Progenitor cell of endocrine pancreas (in vitro differentiated cells): ENCODE measurements at regions not wholly inside any gene's neighbourhood (a gene's known extent, or its start where the extent isn't known, plus 50 kb on each side); places are given as distances from the start of the nearest gene placed in this dataset.
A peak's percentile ranks its signal among the peaks of the same experiment; 100 is the strongest.

ENCODE experiments used
- DNase-seq: peaks from one replicate; pipeline ENCODE4 v3.0.0; 2021; ENCODE audit warnings: low spot score; ENCODE audit not compliant: unreplicated experiment
- H3K27ac Mint-ChIP-seq: 2 replicates; pipeline ENCODE4 v1.8.0; 2021; ENCODE audit warnings: mild to moderate bottlenecking, moderate library complexity, mixed read lengths
- H3K27me3 Mint-ChIP-seq: 2 replicates; pipeline ENCODE4 v1.8.0; 2021; ENCODE audit warnings: mixed read lengths
- H3K36me3 Mint-ChIP-seq: 2 replicates; pipeline ENCODE4 v1.8.0; 2022; ENCODE audit warnings: mixed read lengths; ENCODE audit not compliant: insufficient read depth
- H3K4me1 Mint-ChIP-seq: 2 replicates; pipeline ENCODE4 v1.8.0; 2021; ENCODE audit warnings: low read depth, mixed read lengths
- H3K4me3 Mint-ChIP-seq: 2 replicates; pipeline ENCODE4 v1.8.0; 2021; ENCODE audit warnings: low read depth, mild to moderate bottlenecking, moderate library complexity, mixed read lengths
- H3K9me3 Mint-ChIP-seq: 2 replicates; pipeline ENCODE4 v1.8.0; 2021; ENCODE audit warnings: low read depth, mixed read lengths
- CTCF ChIP-seq: fragments of 200-600 bp; sonication (generic); IDR thresholded peaks from one replicate; pipeline ENCODE4 v1.5.0; 2021; ENCODE audit warnings: antibody characterized with exemption, mild to moderate bottlenecking; ENCODE audit not compliant: unreplicated experiment

- no peak for TF ChIP-seq CTCF
- no peaks in the 10 kb centered on the region for H3K36me3 Mint-ChIP-seq
- H3K27me3 Mint-ChIP-seq: no peaks in the 10 kb centered on the region
- peaks cover 2% of the 10 kb centered on the region for H3K9me3 Mint-ChIP-seq
- peaks cover 15% of the 10 kb centered on the region for H3K4me1 Mint-ChIP-seq
- no peak overlapping the region for H3K4me3 Mint-ChIP-seq
- no peak overlapping the region for H3K27ac Mint-ChIP-seq
- no peak for DNase-seq
Observed at GRCh38 chr15:26024241-26024640, 161.1 kb upstream of the ATP10A start.

GRCh38 chr15:26023691-26024090 lies 160.6 kb upstream of the ATP10A start:
- Mint-ChIP-seq H3K36me3 (no peaks in the 10 kb centered on the region), H3K9me3 (peaks cover 2% of the 10 kb centered on the region), H3K27ac (no peak overlapping the region), H3K27me3 (no peaks in the 10 kb centered on the region), H3K4me1 (peaks cover 15% of the 10 kb centered on the region), H3K4me3 (no peak overlapping the region)
- DNase-seq: no peak
- TF ChIP-seq CTCF: no peak

GRCh38 chr15:26023231-26023630 lies 160.1 kb upstream of the ATP10A start:
- Mint-ChIP-seq H3K27ac (no peak overlapping the region), H3K36me3 (no peaks in the 10 kb centered on the region), H3K9me3 (peaks cover 2% of the 10 kb centered on the region), H3K4me1 (peaks cover 15% of the 10 kb centered on the region), H3K4me3 (no peak overlapping the region), H3K27me3 (no peaks in the 10 kb centered on the region)
- no peak for TF ChIP-seq CTCF
- DNase-seq: no peak

GRCh38 chr15:26020871-26021270 lies 157.7 kb upstream of the ATP10A start:
- Mint-ChIP-seq H3K4me1 (peaks cover 5% of the 10 kb centered on the region), H3K27me3 (no peaks in the 10 kb centered on the region), H3K9me3 (no peaks in the 10 kb centered on the region), H3K36me3 (no peaks in the 10 kb centered on the region), H3K4me3 (no peak overlapping the region), H3K27ac (peak overlapping the region; percentile 11)
- TF ChIP-seq CTCF: no peak
- DNase-seq: no peak

GRCh38 chr15:26017665-26018064 lies 154.5 kb upstream of the ATP10A start:
- Mint-ChIP-seq H3K36me3 (no peaks in the 10 kb centered on the region), H3K4me3 (no peak overlapping the region), H3K27ac (no peak overlapping the region), H3K4me1 (peaks cover 4% of the 10 kb centered on the region), H3K9me3 (no peaks in the 10 kb centered on the region), H3K27me3 (peaks cover 3% of the 10 kb centered on the region)
- no peak for DNase-seq
- no peak for TF ChIP-seq CTCF
